KBM-7 (cell line): ENCODE measurements at regions not wholly inside any gene's neighbourhood (a gene's known extent, or its start where the extent isn't known, plus 50 kb on each side); places are given as distances from the start of the nearest gene placed in this dataset.

Experiments used
- DNase-seq: peaks from one replicate; pipeline ENCODE4 v3.0.0-alpha.2; 2015
- in situ Hi-C: fragments of 300-500 bp; cut with MboI; formaldehyde crosslinking; loops from 2 replicates; pipeline ENCODE4 v1.14.3; 2020; ENCODE audit warnings: low sequenced_read_pairs, low pct_unique_long_range_greater_than_20kb, mixed read lengths

DNA sequence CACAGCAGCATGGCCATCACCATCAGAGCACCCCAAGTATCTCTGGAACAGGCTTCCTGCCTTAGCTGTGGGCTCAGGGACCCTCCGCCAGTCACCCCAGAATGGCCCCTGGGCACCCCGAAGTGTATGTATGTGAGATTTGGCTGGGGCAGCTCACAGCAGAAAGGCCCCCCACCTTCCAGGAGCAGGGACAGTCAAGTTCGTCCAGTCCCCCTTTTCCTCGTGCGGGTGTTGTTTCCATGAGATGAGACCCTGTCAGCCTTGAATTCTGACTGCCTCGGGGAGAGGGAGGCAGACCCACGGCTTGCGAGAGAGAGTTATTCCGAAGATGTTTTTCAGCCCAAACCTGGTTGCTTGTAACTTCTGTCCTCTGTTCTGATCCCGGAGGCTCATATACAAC is 290.9 kb upstream of the HDAC4 start:
- in situ Hi-C loops = no loop called here
- no peak for DNase-seq

DNA sequence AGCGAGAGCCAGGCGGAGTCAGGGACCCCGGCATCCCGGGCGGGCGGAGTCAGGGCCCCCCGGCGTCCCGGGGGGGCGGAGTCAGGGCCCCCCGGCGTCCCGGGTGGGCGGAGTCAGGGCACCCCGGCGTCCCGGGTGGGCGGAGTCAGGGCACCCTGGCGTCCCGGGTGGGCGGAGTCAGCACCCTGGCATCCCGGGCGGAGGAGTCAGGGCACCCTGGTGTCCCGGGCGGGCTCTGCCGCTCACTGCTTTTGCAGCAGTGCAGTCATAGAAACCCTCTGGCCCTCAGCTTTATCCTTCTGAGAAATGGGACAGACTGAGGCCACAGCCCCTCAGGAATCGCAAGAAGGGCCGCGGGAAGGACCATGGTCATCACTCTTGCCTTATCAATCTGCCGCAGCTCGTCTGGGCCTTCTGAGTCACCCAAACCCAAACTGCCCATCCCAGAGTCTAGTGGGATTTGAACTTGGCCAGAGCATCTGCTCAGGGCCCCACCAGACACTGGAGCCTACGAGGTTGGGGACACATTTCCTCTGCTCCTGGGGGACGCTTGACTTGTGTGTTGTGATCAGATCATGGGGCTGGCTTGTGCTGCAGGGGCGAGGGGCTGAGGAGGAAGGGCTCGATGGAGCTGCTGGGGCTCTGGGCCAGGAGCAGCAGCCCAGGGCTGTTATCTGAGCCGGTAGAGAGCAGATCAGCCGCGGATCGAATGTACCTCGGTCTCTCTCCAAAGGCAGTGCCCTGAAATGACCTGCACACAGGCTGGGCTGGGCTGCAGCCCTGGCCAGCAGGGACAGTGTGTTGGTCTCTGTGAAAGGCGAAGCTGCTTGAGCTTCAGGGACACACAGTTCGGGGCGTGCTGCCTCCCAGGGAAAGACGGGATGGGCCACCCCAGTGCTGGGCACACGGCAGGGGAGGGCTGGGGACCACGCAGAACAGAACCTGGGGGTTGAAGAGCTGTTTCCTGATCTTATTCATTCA is 290.1 kb upstream of the HDAC4 start:
- in situ Hi-C loops = no loop called here
- no peak for DNase-seq

DNA sequence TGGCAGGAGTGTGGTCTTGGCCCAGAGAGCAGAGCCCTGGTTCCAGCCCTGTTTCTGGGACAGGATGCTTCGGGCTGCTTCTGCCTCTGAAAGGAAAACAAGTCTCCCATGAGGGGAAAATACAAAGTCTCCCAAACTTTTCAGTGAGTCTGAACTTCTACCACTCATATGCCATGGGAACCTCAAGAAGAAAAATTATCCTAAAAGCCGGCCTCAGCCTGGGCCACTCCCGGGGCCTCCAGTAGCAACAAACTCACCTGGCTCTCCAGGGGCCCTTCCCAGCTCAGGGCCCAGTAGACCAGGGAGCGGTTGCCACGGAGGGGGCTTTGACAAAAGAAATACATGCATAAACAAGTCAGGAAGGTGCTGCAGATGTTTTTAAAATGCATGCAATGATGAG is 289.2 kb upstream of the HDAC4 start:
- in situ Hi-C loops = no loop called here
- no peak for DNase-seq

DNA sequence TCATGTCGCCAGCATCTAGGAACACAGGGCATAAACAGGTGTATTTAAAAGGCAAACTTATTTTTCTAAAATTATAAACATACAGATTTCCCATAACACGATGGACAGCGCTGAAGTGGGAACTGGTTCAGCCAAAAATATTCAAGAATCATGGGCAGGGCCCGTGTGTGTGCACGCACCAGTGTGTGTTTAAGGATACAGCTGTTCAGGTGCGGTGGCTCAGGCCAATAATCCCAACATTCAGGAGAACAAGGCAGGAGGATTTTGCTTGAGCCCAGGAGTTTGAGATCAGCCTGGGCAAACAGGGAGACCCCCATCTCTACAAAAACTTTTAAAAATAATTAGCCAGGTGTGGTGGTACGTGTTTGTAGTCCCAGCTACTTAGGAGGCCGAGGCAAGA is 288.6 kb upstream of the HDAC4 start:
- no peak for DNase-seq
- in situ Hi-C loops = no loop called here

DNA sequence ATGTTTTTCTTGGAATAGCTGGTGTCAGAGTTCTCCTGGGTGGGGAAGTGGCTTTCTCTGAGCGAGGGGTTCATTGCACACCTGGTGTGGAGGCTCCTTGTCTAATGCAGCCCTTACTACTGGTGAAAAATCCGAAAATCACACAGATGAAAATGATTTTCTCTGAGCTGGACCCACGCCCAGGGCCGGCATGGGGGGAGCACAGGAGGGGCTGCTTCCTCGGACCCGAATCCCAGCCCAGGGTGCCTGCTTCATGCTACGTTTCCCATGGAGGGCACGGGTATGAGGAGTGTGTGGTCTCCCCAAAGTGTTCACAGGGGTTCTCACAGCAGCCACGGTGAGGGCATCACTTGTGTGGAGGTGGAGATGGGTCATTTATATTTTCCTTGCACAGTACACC is 288.0 kb upstream of the HDAC4 start:
- DNase-seq = no peak

DNA sequence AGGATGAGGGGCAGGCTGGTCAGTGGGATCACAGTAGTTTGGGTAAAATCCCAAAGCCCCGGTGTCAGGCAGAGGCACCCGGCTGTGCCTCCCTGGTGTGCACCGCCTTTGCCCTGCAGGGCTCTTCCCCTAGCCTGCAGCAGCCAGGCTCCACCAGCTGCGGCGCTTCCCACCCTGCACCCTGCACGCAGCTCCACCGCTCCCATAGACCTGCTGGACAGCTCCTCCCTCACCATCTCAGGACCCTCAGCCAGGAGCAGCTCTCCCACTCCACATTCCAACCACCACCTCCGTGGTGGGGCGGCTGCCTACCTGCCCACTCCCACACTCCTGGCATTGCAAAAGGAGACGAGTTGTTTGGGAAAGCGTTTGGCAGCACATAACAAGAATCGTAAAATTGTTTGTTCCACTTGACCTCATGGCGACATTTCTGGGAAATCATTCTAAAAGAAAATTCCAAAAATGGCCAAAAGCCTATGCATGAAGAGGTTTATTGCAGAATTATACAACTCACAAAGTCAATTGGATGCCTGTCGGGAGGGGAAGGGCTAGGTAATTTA is 287.4 kb upstream of the HDAC4 start:
- no peak for DNase-seq
- in situ Hi-C loops = no loop called here

More for the DNA sequence above, 288.0 kb upstream of the HDAC4 start:
- in situ Hi-C loops = no loop called here

DNA sequence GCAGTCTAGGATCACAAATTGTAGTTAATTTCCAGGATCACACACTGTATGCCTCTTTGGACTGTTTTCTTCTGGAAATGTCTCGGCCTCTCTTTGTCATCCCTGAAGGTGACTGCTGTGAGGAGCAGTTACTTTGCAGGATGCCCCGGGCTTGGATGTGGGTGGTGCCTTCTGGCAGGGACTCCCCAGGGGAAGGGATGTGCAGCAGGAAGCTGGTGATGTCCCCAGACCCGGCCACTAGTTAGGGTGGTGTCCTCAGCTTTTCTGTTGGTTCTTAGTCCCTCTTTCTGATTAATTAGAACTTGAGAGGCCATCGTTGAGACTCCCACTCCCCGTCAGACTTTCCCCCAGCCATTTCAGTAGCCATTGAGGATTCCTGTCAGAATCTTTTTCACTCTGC is 286.6 kb upstream of the HDAC4 start:
- in situ Hi-C loops = no loop called here

DNA sequence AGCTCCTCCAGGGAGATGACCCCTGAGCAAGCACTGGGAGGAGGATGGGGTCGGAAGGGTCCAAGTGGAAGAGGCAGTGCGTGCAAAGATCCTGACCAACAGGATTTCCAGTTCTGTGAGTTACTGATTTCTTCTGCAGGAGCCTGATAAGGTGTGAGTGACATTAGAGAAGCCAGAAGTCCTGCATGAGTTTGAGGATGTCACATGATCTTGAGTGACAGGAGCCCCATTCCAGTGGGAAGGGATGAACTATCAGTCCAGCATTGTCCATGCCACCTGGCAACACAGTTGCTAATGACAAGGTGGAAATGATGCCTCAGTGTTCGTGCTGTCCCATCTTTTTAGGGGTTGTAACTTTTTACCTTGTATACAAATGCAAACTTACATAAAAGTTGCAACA is 285.1 kb upstream of the HDAC4 start:
- DNase-seq = no peak
- in situ Hi-C loops = no loop called here

More for the DNA sequence above, 286.6 kb upstream of the HDAC4 start:
- DNase-seq = no peak

DNA sequence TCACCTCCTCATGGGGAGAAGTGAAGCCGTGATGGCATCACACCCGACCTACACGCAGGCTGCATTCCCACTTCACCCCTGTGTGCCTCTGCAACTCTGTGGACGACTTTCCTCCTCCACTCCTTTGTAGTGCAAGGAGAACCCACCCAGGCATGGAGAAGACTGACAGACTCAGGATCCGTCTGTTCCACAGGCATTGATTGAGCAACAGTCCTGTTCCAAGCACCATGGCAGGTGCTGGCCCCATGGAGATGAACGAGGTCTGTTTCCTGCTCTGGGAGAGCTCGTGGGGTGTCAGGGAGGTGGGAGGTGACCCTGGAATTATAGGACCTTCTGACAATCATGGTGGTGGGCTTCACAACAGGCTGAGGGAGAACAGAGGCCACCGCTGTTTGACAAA is 284.7 kb upstream of the HDAC4 start:
- DNase-seq = no peak
- in situ Hi-C loops = no loop called here

DNA sequence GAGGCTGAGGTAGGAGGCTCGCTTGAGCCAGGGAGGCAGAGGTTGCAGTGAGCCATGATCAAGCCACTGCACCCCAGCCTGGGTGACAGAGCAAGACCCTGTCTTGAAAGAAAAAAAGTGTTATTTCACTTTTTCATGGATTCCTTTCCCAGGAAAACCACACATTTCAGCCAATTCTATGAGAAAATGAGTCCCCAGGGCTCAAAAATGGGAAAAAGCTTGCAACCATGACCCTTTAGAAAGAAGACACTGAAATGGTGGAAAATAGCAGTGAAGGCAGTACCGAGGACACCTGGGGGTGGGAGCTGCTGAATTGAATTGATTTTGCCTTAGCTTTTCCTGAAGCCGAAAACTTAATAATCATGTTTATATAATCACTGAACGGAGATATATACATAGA is 284.2 kb upstream of the HDAC4 start:
- DNase-seq = no peak
- in situ Hi-C loops = no loop called here

DNA sequence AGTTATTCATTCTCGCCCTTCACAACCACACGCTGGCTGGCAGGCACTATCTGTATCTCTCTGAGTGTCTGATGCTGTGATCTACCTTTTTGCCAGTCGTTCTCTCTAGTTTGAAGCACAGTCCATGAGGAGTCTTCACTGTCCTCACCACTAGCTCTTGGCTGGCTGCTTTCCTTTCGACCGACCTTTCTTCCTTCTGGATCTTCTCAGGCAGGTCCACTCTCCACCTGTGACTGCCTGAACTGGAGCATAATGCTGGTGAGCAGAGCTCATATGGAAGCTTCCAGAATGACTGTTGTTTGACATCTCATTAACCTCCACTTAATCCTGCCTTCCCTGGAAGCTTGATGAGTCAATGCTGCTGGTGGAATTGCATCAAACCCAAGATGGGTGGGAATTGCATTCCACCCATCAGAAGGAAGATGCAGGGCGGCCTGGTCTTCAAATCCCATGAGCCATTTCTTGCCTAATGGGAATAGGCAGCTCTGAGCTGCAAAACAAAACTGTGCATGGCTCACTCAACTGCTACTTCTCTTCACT is 283.5 kb upstream of the HDAC4 start:
- DNase-seq = no peak
- in situ Hi-C loops = no loop called here

DNA sequence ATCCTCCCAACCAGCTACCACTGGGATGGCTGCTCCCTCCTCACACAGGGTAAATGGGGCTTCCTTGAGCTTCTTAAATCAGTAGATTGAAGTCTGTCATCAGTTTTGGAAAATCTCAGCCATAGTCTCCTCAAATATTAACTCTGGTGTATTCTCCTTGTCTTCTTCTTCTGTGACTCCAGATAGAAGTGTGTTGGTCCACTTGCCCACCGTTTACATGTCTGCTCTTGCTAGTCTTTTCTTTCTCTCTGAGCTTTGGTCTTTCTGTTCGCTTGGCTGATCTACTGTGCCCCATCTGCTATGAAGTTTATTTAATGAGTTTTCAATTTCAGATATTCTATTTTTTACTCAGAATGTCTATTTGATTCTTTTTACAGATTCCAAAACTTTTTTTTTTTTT is 281.7 kb upstream of the HDAC4 start:
- DNase-seq = no peak
- in situ Hi-C loops = no loop called here

DNA sequence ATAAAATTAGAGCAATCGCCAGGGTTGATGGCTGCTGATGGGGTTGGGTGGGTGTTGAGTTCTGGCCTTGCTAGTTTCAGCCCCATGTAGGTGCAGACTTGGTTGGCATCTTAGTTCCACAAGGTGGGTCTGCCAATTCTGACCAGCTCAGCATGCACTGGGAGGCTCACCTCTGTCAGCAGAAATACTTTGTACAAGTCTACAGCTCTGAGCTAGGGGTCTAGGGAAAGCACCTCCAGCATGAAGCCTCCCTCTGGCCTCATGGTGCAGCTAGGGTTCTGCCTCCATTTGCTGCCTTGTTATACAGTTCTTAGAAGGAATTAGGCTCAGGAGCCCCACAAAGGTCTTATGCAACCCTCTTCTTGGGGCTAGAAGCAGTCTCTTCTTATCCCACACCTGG is 278.9 kb upstream of the HDAC4 start:
- DNase-seq = no peak
- in situ Hi-C loops = no loop called here

DNA sequence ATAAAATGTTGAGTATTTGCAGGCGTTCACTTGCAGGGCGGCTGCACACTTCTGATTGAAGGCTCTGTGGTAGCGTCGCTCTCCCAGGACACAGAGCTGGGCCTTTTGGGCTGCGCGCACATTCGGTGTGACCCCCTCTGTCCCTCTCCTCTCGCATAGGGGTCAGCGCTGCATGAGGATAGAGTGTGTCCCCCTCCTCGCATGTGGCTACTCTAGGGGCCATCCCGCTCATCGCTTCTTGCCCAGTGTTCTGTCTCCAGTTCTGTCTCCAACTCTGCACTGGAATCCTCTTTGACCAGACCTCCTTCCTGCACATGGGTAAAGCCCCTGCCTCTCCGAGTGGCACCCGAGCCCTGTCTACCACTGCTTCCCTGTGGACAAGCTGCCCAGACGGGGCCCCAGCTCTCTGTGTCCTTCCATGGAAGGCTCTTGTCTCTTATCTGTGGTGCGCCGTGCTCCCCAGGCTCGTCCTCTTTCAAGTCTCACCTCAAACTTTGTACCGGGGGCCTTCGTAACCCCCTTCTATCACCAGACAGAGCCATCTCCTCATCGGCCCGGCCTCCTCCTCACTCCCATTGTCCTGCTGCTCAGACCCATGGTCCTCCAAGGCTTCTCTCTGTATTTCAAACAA is 278.0 kb upstream of the HDAC4 start:
- in situ Hi-C loops = no loop called here

DNA sequence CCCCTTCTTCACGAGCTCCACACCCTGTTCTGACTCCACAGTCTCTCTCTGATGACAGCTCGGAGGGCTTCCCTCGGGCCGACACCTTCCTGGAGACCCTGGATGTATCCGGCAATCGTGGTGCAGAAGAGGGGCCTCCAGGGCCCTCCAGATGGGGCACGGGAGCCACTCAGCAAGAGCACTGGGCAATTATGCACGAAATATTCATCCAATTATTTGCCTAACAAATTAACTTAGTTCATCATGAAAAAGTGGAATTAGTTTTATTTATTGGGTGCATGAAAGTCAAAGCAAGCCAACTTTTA is 277.3 kb upstream of the HDAC4 start:
- in situ Hi-C loops = no loop called here
- DNase-seq = no peak

More for the DNA sequence above, 278.0 kb upstream of the HDAC4 start:
- DNase-seq = no peak

DNA sequence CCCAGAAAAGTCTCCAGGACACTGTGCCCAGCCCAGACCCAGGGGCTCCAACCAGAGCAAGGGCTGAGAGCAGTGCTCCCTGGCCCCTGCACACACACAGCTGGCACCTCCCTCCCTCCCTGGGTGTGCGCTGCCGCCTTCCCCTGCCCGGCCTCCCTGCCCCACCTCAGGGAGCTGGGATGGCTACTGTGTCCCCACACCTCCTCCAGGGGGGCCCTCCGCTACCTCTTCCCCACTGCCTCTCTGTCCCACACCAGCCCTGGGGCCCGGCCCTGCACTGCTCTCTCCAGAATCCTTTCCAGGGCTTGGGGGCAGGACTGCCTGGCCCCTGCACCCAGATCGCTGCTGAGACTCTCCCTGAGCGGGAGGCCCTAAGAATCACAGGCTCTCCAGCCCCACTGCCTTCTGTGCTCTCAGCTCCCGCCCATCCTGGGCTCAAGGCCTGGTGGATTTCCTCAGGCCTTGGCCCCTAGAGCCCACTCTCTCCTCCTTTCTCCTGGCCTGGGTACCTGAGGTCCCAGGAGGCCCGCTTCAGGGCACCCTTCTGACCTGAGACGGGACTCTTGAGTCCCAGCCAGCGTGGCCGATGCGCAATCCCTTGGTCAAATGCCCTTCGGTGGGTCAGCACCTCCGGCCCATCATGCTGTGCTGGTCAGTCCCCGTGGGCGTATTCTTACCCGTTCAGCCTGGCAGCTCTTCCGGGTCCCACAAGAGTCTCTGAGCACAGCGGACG is 276.8 kb upstream of the HDAC4 start:
- in situ Hi-C loops = no loop called here

DNA sequence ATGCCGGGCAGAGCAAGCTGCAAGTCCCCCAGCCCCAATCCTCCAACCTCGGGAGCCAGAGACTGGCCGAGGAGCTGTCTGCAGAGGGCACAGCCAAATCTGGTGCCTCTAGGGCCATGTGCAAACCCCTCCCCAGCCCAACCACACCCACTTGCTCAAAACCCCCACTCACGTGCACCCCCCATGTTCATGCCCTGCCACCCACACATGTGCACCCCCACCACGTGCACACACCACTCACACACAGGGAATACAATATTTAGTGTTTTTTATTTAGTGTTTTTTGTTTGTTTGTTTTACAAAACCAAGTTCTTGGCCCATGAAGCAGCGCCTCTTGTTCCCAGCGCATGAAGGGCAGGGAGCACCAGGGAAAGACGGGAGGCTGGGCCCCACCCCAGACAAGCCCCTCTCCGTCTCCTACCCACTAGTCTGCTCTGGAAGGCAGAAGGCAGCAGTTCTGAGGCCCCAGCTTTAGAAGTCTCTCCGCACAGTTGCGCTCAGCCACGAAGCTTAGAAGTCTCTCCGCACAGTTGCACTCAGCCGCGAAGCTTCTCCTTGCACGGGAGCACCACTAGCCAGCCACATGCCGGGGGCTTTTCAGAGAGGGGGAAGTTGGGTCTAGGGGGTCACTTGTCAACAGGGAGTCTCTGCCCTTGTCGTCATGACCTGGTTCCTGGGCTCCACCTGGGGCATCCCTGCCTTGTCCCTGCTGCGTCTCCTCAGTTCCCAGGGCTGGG is 276.1 kb upstream of the HDAC4 start:
- DNase-seq = no peak
- in situ Hi-C loops = no loop called here

More for the DNA sequence above, 276.8 kb upstream of the HDAC4 start:
- DNase-seq = no peak

DNA sequence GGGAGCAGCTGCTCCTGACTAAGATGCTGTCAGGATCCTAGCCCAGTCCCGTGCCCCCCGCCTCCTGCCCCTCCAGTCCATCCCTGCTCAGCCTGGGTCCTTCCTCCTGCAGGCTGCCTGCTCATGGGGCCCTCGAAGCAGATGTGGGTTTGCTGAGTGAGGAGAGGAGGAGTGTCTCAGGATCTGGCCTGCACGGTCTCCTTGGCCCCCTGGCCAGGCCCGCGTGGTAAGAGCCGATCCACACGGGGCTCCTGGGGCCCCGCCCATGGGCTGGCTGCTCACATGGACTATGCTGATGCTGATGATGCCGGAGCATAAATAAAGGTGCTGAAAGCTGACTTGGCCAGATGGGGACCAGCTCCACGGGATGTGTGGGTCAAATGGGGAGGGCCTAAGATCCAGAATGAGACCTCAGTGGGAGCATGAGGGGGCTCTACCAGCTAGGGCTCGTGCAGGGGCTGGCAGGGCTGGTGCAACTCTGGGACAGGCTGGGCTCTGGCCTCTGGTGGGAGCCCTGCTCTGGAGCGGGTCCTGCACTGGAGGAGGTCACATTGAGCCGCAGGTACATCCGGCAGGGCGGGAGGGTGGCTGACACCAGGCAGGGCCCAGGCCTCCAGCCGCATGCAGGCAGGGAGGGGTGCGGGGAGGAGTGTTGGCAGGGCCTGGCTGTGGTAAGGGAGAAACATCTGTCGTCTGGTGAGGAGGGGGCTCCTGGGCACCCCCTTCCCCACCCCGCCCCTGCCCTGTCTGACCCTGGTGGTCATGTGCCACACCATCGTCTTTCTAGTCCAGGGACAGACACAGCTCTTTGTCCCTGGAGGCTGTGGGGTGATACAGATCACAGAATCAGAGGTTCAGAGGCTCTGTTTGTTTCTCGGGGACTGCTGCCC is 275.3 kb upstream of the HDAC4 start:
- in situ Hi-C loops = no loop called here
- DNase-seq = no peak
